ENCODE measurements at regions not wholly inside any gene's neighbourhood (a gene's known extent, or its start where the extent isn't known, plus 50 kb on each side); places are given as distances from the start of the nearest gene placed in this dataset.

DNA sequence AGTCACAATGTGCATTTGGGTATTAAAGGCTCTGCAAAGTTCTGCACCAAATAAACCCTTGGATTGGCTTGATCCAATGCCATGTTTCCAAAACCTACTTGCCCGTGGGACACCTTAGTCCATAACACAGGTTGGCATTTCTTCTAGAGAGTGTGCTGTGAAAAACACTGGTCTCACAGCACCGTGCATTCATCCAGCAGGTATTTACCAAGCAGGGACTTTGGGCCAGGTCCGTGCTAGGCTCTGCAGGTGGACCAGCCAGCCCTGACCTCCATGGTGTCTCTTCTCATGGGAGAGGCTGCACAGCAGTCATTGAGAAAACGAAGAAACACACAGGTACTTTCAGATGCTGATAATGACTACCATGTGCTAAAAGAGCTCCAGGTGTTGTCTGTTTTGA is 112.6 kb downstream of the CDH26 start:
- no peaks in the 10 kb centered on the region for H3K27me3 ChIP-seq (replicated peaks)
- DNase-seq = no peak
- TF ChIP-seq, protein P1, sequence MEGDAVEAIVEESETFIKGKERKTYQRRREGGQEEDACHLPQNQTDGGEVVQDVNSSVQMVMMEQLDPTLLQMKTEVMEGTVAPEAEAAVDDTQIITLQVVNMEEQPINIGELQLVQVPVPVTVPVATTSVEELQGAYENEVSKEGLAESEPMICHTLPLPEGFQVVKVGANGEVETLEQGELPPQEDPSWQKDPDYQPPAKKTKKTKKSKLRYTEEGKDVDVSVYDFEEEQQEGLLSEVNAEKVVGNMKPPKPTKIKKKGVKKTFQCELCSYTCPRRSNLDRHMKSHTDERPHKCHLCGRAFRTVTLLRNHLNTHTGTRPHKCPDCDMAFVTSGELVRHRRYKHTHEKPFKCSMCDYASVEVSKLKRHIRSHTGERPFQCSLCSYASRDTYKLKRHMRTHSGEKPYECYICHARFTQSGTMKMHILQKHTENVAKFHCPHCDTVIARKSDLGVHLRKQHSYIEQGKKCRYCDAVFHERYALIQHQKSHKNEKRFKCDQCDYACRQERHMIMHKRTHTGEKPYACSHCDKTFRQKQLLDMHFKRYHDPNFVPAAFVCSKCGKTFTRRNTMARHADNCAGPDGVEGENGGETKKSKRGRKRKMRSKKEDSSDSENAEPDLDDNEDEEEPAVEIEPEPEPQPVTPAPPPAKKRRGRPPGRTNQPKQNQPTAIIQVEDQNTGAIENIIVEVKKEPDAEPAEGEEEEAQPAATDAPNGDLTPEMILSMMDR (IDR thresholded peaks at IDR 0.05; ENCODE audit: low read depth, low read length, missing control alignments) = no peak
- H3K4me3 ChIP-seq (ENCODE audit: low read depth, low read length) = no peak overlapping the region
- in situ Hi-C loops (cut with HindIII; ENCODE audit: low pct_ligation_motif_present, low sequenced_read_pairs) = no loop called here
- H3K36me3 ChIP-seq (replicated peaks) = no peaks in the 10 kb centered on the region
- H3K27ac ChIP-seq = no peak overlapping the region

DNA sequence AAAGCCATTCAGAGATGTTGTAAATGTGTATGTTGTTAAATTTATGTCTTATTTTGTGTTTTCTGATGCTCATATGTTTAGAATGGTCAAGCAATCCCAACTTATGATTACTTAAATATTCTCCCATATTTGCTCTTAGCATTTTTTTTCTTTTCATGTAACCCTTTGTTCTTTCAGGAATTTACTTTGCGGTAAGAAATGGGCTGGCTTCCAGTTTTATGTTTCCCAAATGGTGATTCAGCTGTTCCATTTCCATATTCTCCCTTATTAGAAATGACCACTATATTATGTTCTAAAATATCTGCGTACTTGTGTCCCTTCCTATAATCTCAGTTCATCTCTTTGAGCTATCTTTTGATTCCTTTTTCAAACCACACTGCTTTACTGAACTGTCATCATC is 113.7 kb downstream of the CDH26 start:
- TF ChIP-seq, protein P1 (IDR thresholded peaks at IDR 0.05; ENCODE audit: low read depth, low read length, missing control alignments) = no peak
- H3K27ac ChIP-seq = no peak overlapping the region
- no peak overlapping the region for H3K4me3 ChIP-seq (ENCODE audit: low read depth, low read length)
- in situ Hi-C loops (cut with HindIII; ENCODE audit: low pct_ligation_motif_present, low sequenced_read_pairs) = no loop called here
- no peaks in the 10 kb centered on the region for H3K36me3 ChIP-seq (replicated peaks)
- no peaks in the 10 kb centered on the region for H3K27me3 ChIP-seq (replicated peaks)
- peak; percentile 65 for DNase-seq

DNA sequence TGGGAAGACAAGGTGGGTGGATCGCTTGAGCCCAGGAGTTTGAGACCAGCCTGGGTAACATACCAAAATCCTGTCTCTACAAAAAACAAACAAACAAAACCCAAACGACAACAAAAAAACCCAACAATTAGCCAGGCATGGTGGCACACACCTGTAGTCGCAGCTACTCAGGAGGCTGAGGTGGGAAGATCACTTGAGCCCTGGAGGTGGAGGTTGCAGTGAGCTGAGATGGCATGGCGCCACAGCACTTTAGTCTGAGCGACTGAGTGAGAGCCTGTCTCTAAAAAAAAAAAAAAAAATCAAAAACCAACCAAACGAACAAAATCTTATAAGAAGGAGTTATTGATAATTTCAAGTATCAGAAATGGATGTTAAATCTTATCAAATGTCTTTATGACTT is 114.9 kb downstream of the CDH26 start:
- no peak overlapping the region for H3K27ac ChIP-seq
- TF ChIP-seq, protein P1 (IDR thresholded peaks at IDR 0.05; ENCODE audit: low read depth, low read length, missing control alignments) = no peak
- no peaks in the 10 kb centered on the region for H3K36me3 ChIP-seq (replicated peaks)
- no peaks in the 10 kb centered on the region for H3K27me3 ChIP-seq (replicated peaks)
- no peak for DNase-seq
- H3K4me3 ChIP-seq (ENCODE audit: low read depth, low read length) = no peak overlapping the region
- in situ Hi-C loops (cut with HindIII; ENCODE audit: low pct_ligation_motif_present, low sequenced_read_pairs) = no loop called here

DNA sequence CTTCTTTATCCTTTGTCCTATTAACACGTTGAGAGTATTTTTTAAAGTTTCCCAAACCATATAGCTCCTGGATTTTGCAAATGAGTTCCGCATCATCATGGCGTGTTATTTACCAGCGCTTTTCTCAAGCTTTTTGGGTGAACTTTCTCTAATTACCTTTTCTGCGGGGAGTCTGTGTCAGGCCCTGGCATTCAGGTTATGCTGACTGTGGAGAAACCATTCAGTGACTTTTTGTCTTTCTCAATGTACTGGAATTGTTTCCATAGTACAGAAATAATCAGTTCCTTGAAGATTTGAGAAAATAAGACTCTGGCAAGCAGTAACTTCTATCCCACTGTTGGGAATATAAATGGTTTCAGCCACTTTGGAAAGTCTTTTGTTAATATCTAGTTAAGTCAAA is 115.3 kb downstream of the CDH26 start:
- H3K4me3 ChIP-seq (ENCODE audit: low read depth, low read length) = no peak overlapping the region
- no peaks in the 10 kb centered on the region for H3K27me3 ChIP-seq (replicated peaks)
- TF ChIP-seq, protein P1 (IDR thresholded peaks at IDR 0.05; ENCODE audit: low read depth, low read length, missing control alignments) = no peak
- H3K36me3 ChIP-seq (replicated peaks) = no peaks in the 10 kb centered on the region
- no peak overlapping the region for H3K27ac ChIP-seq
- in situ Hi-C loops (cut with HindIII; ENCODE audit: low pct_ligation_motif_present, low sequenced_read_pairs) = no loop called here
- DNase-seq = no peak

DNA sequence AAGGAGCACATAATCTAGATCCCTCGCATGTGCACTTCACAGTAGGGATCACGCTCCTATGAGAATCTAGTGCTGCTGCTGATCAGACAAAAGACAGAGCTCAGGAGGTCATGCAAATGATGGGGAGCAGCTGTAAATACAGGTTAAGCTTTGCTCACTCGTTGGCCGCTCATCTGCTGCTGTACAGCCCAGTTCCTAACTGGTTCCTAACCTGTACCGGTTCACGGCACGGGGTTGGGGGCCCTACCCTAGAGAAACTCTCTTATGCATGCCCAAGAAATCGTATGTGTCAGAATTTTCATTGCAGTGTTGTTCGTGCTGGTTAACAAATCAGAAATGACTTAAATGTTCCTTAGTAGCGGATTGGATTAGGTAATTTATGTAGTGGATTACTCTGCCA is 116.1 kb downstream of the CDH26 start:
- in situ Hi-C loops (cut with HindIII; ENCODE audit: low pct_ligation_motif_present, low sequenced_read_pairs) = no loop called here
- TF ChIP-seq, protein P1 (IDR thresholded peaks at IDR 0.05; ENCODE audit: low read depth, low read length, missing control alignments) = no peak
- no peaks in the 10 kb centered on the region for H3K27me3 ChIP-seq (replicated peaks)
- H3K36me3 ChIP-seq (replicated peaks) = no peaks in the 10 kb centered on the region
- H3K4me3 ChIP-seq (ENCODE audit: low read depth, low read length) = no peak overlapping the region
- H3K27ac ChIP-seq = no peak overlapping the region
- DNase-seq = no peak
